COLO829 (cell line): ENCODE measurements at regions not wholly inside any gene's neighbourhood (a gene's known extent, or its start where the extent isn't known, plus 50 kb on each side); places are given as distances from the start of the nearest gene placed in this dataset.

ENCODE experiments used
- DNase-seq: peaks from one replicate; pipeline ENCODE4 v3.0.0; 2012; ENCODE audit warnings: low spot score

DNA sequence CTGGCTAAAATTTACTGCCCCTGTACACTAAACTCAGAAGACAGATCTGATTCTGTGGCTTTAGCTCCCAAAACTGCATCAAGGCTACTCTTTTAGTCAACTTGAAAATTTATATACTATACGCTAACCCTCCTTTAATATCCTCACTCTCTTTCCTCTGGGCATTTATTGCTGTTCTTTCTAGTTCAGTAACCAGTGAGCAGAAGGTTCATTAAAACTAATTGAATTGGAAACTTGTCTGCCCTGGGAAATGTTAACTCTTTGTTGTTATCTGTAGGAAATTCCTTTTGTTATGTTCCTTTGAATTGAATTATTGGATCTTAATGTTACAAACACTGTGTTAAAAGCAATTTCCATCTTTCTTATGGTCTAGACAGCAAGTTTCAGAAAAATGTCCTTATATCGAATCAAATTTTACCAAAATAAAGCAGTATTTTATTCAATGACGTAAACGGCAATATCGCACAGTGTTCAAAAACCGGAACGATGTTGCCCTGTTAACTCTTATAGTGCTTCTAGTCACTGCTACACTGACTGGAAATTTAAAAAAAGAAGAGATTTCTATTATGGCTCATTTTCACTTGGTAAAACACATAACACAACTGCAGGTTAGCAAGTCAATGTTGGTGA lies 168.3 kb downstream of the NR4A2 start:
- no peak for DNase-seq

- DNase-seq = no peak
Observed at GRCh38 chr2:156158808-156159207, 173.7 kb downstream of the NR4A2 start.

- peak; percentile 19 for DNase-seq
Observed at GRCh38 chr2:156157670-156158069, 174.9 kb downstream of the NR4A2 start.

GRCh38 chr2:156156580-156156979 lies 175.9 kb downstream of the NR4A2 start:
- peak; percentile 13 for DNase-seq

- no peak for DNase-seq
Observed at GRCh38 chr2:156155319-156155718, 177.2 kb downstream of the NR4A2 start.

DNA sequence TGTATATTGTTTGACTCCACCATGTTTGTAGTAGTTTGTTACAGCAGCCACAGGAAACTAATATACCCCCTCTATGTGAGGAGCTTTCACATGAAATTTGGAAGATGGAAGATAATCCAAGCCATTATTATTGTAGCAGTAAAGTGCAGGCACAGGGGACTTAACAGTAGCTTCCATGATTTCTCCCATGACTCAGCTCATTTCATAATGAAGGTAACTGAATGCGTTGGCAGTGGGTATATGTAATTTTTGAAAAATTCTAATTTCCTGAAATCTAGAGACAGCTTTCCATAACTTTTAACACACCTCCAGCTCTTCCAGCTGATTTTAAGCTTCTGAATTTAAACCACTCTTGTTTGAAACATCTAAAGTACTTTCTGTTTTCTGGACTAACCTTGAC lies 181.2 kb downstream of the NR4A2 start:
- no peak for DNase-seq

DNA sequence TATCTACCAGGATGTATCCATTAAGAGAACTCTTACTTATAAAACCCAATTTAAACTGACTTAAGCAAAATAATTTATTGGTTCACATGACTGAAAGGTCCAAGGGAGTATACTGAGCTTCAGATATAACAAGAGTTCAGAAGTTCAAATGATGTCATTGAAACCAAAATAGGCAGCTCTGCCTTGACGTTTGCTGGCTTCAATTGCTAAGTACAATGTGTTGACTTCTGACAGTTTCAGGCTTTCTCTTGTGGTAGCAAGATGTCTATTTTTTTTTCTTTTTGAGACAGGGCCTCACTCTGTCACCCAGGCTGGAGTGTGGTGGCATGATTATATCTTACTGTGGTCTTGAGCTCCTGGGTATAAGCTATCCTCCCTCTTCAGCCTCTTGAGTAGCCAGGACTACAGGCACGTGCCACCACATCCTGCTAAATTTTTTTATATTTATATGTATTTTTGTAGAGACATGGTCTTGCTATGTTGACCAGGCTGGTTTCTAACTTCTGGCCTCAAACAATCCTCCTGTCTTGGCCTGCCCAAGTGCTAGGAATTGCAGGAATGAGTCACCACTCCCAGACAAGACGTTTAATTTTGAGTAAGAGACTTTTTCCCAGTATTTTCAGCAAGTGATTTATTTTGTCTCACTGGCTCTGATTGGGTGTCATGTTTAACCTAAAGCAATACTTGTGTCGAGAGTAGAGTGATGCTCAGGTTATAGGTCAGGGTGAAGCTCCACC lies 184.8 kb downstream of the NR4A2 start:
- no peak for DNase-seq

- no peak for DNase-seq
Observed at GRCh38 chr2:156145976-156146375, 186.5 kb downstream of the NR4A2 start.

GRCh38 chr2:156145469-156145868 lies 187.1 kb downstream of the NR4A2 start:
- DNase-seq = no peak

- no peak for DNase-seq
Observed at GRCh38 chr2:156136566-156136965, 196.0 kb downstream of the NR4A2 start.

- no peak for DNase-seq
Observed at GRCh38 chr2:156134887-156135286, 197.6 kb downstream of the NR4A2 start.

GRCh38 chr2:156132941-156133340 lies 199.6 kb downstream of the NR4A2 start:
- DNase-seq = no peak

- no peak for DNase-seq
Observed at GRCh38 chr2:156132130-156132529, 200.4 kb downstream of the NR4A2 start.

DNA sequence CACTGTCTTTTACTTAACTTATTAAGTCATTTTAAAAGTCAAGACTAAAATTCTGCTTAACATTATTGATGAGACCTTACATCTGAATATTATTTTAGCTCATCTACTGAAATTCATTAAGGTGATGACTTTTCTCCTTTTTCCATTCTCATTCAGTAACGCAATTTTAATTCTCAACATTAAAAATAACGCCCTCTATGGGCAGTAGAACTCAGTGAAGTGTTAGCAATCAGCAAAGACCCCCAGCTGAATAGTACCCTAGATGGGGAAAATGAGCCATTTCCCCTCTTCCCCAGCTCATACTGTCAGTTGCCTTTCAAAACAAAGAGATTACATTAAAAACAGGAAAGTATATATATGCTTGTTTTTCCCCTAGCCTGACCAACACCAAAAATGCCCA lies 203.3 kb downstream of the NR4A2 start:
- no peak for DNase-seq

DNA sequence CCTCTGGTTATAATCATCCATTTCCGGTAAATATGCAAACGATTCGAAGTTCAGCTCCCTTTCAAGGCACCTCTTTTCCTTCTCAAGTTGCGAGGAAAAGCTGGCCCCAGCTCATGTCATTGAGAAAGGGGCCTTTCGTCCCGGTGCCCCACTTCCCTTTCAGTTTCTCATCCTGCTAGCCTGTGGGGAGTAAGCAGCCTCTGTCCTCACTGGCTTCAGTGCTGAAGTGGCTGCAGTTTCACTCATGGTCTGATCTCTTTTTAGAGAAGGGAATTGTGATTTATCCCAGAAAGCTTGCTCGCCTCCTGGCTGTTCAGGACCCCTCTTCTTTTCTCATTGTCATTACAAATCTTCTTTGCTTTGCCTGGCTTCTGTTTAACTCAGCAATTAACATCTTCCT lies 207.5 kb downstream of the NR4A2 start:
- DNase-seq = no peak

GRCh38 chr2:156124458-156124857 lies 208.1 kb downstream of the NR4A2 start:
- no peak for DNase-seq

DNA sequence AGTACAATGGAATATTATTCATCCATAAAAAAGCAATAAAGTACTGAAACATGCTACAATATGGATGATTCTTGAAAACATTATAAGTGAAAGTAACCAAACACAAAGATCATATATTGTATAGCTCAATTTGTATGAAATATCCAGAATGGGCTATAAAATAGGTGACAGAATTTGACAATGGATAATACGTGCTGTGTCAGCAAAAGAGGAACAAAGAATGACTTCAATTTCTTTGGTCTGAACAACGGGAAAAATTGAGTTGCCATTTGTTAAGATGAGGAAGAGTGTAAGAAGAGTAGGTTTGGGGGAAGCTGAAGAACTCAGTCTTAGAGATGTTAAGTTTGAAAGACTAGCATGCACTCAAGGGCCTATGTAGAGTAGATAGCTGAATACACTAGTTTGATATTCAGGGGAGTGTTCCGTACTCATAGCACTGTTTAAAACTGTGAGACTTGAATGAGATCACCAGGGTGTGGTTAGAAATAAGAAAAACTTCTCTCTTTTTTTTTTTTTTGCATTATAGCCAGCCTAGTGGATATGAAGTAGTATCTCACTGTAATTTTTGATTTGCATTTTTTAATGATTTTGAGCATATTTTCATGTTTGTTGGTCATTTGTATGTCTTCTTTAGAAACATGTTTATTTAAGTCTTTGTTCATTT lies 213.6 kb downstream of the NR4A2 start:
- no peak for DNase-seq

DNA sequence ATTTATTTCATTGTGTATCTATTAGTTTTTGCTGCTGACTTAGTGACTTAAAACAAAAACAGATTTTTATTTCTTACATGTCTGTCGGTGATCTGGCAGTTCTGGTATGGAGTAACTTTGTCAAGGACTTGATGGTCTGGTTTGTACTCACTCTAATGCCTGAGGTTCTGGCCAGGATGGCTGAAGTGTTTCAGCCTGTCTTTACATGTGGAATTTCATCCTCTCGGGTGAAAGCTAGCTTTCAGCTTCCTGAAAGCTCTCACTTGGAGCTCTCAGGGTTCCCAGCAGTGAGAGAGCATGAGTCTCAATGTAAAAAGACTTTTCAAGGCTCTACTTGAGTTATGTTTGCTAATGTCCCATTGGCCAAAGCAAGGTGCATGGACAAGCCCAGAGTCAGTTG lies 216.4 kb downstream of the NR4A2 start:
- no peak for DNase-seq

GRCh38 chr2:156115338-156115737 lies 217.2 kb downstream of the NR4A2 start:
- no peak for DNase-seq

- DNase-seq = no peak
Observed at GRCh38 chr2:156112323-156112722, 220.2 kb downstream of the NR4A2 start.

DNA sequence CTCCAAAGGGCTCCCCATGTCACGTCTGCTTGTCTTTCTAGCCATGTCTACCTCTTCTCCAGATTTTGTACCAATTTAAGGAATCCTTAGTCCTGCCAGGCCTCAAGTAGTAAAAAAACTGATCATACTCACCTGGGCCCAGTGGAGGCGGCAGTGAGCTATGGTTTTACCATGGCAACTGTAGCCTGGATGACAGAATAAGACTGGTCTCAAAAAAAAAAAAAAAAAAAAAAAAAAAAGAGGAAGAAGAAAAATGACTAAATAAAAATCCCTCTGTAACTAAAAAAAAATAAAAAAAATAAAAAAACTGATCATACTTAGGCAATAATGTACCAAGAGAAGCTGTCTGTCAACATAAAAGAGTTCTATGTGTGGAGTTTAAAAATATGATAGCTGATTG lies 221.6 kb downstream of the NR4A2 start:
- no peak for DNase-seq

GRCh38 chr2:156099382-156099781 lies 233.1 kb downstream of the NR4A2 start:
- DNase-seq = no peak

DNA sequence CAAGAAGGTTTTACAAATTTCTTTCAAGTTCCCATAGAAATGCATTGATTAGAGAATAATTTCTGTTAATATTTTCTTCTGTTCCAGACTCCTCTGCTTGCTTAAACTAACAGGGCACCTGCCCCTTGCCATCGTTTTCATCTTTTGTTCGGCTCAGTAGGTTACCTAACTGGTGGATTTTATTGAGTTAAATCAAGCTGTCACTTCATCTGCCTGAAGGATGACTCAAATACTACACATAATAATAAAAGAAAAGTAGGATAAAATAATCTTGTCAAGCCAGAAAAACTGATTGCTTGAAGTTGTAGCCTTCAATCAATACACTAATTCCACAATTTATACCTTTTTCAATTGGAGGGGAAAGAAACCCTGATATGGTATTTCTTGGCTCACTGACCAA lies 234.0 kb downstream of the NR4A2 start:
- no peak for DNase-seq
